Loucy (cell line): ENCODE measurements at regions not wholly inside any gene's neighbourhood (a gene's known extent, or its start where the extent isn't known, plus 50 kb on each side); places are given as distances from the start of the nearest gene placed in this dataset.

ENCODE experiments used
- CTCF ChIP-seq: fragments of 200-600 bp; sonication (generic); conservative IDR thresholded peaks from 2 replicates; pipeline ENCODE4 v1.5.1; 2014; ENCODE audit warnings: mild to moderate bottlenecking, antibody characterized with exemption, low read length
- EZH2phosphoT487 ChIP-seq: fragments of 200-600 bp; IDR thresholded peaks from 2 replicates; pipeline ENCODE4 v1.6.1; 2018; ENCODE audit warnings: antibody characterized with exemption, mild to moderate bottlenecking, moderate library complexity, borderline replicate concordance

DNA sequence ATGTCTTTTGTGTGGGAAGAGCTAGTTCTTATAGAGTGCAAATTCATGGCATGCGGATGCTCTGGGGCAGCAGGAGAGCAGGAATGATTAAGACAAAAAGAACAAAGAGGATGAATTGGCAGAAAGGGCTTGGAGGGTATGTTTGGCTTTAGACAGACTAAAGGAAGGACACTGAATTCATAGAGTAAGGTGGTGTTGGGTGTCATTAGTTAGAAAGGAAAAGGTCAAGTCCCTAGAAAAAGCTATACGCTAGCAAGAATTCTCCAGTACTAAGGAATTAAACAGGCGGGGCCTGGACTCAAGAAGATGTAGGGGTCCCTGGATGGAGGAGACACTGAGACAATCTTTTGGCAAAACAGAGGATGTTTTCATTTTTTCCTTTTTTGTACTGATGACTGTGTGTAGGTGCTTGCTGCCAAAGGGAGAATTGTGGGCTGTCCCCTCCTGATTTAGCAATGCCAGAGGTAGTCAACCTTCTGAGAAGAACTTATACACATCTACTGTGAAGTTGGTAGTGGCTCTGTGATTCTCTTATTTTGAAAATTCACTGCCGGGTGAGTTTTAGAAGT, 391.0 kb downstream of the SPRY1 start:
- TF ChIP-seq EZH2phosphoT487 (no peak), CTCF (no peak)
